Suppressor macrophage treated with lipopolysaccharide for 4 hours (primary cell): ENCODE measurements at regions not wholly inside any gene's neighbourhood (a gene's known extent, or its start where the extent isn't known, plus 50 kb on each side); places are given as distances from the start of the nearest gene placed in this dataset.
A peak's percentile ranks its signal among the peaks of the same experiment; 100 is the strongest.
"Not testable (repeated sequence)": the region's sequence is repeated elsewhere in the genome, so short reads cannot be mapped to it uniquely, and the experiment has no call there.

ENCODE experiments used
- DNase-seq: peaks from one replicate; pipeline ENCODE4 v3.0.0-alpha.2; 2020

DNA sequence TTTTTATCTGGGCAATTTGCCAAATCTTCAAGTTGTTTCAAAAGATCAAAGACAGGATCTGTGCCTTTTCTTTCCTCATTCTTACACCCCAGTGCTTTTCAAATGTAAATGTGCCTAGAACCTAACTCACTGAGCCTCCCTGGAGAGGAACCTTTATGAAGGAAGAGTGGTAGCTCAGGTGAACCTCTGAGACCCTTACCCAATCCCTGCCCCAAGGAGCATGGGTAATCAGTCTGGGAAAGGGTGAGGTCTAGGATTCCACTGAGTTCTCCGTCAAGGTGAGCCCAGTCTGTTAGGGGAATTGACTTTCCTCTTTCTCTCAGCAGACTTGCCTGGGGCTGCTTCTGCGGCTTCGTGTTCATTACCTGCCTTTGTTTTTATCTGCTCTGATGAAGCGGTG lies 88.1 kb upstream of the MAP4K4 start:
- DNase-seq = no peak

DNA sequence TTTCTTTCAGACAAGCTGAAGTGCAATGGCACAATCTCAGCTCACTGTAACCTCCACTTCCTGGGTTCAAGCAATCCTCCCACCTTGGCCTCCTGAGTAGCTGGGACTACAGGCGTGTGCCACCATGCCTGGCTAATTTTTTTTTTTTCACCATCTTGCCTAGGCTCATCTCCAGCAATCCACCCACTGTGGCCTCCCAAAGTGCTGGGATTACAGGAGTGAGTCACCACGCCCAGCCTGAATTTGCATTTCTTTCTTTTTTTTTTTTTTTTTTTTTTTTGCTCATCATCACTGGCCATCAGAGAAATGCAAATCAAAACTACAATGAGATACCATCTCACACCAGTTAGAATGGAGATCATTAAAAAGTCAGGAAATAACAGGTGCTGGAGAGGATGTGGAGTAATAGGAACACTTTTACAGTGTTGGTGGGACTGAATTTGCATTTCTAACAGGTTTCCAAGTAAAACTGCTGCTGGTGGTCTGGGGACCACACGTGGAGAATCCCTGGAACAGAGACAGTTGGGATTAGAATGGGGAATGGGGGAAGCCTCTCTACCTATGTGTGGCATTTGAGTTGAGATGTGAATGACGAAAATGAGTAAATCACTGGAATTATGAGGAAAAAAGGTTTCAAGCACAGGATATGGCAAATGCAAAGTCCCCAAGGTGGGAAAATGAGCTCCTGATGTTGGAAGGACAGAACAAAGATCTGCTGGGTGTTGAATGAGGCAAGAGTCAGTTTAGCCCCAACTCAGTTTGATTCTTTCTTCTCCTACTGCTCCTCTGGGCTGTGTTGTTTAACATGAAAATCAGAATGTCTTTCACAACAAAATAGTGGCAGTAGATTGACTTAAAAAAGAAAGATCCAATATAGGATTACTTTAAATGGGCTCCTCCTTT lies 88.8 kb upstream of the MAP4K4 start:
- peak; percentile 57 for DNase-seq

DNA sequence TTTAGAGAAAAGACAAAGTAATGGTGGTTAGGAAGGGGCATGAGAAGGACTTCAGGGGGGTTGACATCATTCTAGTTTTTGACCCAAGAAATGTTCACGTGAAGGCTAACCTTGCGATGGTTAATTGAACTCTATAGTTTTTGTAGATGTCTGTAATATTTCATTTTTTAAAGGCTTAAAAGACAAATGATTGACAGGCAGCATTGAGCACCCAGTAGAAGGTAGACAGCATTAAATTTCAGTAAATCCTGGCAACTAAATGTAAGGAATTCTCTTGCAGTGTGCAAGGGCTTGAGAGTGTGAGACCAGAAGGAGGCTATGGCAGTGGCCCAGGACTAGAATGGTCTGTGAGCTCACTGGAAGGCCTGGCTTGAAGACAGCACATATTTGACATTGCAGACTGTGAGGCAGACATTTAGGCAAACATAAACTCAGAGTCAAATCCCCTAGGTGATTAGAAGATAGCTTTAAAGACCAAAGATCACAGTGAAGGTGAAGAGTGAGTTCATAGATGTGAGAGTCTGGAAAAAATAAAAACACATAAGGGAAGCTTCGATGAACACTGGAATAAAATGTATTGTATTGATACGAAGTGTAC lies 100.1 kb upstream of the MAP4K4 start:
- no peak for DNase-seq

DNA sequence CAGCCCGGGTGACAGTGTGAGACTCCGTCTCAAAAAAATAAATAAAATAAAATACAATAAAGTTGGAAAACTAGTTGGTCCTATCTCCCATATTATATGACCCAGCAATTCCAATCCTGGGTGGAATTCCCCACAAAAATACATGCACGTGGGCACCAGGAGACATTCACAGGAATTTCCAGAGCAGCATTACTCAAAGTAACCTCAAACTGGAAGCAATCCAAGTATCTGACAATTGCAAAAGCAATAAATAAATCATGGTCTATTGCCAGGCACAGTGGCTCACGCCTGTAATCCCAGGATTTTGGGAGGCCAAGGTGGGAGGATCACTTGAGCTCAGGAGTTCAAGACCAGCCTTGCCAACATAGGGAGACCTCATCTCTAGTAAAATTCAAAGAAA lies 101.2 kb upstream of the MAP4K4 start:
- peak; percentile 76 for DNase-seq

DNA sequence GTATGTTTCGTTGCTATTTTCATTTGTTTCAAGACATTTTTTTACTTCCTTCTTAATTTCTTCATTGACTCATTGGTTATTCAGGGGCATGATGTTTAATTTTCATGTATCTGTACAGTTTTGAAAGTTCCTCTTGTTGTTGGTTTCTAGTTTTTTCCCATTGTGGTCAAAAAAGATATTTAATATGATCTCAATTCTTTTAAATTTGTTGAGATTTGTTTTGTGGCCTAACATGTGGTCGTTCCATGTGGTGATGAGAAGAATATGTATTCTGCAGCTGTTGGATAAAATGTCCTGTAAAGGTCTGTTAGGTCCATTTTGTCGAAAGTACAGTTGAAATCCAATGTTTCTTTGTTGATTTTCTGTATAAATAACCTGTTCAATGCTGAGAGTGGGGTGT lies 110.3 kb upstream of the MAP4K4 start:
- DNase-seq = no peak

DNA sequence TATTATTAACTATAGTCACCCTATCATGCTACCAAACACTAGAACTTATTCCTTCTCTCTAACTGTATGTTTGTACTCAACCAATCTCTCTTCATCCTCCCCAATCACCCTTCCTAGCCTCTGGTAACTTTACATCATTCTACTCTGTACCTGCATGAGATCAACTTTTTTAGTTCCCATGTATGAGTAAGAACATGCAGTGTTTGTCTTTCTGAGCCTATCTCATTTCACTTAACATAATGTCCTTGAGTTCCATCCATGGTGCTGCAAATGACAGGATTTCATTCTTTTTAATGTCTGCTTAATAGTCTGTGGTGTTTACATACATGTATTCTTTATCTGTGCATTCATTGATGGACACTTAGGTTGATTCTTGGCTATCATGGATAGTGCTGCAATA lies 108.9 kb upstream of the RFX8 start:
- DNase-seq = no peak

DNA sequence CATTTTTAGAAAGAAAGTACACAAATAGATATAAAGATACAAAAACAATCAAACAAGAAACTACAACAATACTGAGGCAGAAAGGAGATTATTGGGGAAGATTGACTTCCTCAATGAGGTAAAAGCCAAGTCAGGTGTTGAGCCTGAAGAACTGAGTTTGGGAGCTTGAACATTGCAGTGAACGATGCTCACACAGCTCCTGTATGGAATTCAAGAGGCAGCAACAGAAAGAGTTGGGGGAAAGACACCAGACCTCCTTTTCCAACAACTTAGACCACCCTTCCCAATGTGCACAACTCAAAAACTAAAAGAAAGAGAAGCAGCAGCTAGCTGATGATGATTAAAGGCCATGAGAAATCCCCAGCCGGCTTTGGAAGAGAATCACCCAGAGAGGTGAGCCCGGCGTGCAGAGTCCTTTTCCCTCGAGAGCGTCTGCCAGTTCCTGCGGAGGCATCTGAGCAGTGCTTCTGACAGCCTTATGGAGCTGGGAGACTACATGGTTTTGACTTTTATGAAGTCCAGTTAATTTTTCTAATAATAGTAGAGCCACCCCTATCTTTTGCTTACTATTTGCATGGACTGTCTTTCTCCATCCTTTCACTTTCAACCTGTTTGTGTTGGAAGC lies 106.9 kb upstream of the RFX8 start:
- DNase-seq = no peak

DNA sequence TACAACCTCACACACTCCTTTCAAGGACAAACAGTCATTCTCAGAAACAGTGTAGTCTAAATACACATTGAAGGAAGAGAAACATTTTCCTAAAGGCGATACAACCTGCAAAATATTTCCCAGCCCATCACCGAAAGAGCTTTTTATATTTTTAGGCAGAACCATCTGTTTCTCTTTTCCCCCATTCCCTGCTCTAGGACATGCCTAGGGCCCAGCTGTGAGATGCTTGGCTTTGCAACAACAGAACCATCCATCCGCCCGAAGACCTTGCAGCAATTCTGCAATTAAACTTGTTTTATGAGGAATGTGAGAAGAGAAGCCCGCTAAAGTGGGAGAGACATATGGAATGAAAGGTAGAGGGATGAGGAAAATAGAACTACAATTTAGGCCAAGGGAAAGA lies 105.6 kb upstream of the RFX8 start:
- DNase-seq = no peak

DNA sequence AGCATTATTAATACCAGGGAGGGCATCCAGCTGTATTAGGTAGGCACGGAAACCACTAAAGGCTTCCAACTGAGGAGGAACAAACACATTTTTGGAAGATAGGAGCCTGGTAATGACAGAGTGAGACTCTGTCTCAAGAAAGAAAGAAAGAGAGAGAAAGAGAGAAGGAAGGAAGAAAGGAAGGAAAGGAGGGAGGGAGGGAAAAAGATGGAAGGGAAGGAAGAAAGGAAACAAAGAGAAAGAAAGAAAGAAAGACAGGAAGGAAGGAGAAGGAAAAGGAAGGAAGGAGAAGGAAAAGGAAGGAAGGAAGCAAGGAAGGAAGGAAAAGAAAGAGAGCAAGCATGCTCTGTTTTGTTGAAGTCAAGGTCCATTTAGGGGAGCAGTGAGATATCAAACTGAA lies 103.8 kb upstream of the RFX8 start:
- no peak for DNase-seq

DNA sequence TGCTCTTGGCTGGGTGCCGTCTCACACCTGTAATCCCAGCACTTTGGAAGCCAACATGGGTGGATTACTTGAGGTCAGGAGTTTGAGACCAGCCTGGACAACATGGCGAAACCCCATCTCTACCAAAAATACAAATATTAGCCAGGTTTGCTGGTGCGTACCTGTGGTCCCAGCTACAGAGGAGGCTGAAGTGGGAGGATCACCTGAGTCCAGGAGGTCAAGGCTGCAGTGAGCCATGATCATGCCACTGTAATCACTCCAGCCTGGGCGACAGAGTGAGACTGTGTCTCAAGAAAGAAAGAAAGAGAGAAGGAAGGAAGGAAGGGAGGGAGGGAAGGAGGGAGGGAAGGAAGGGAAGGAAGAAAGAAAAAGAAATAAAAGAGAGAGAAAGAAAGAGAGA lies 103.2 kb upstream of the RFX8 start:
- not testable (repeated sequence) for DNase-seq

DNA sequence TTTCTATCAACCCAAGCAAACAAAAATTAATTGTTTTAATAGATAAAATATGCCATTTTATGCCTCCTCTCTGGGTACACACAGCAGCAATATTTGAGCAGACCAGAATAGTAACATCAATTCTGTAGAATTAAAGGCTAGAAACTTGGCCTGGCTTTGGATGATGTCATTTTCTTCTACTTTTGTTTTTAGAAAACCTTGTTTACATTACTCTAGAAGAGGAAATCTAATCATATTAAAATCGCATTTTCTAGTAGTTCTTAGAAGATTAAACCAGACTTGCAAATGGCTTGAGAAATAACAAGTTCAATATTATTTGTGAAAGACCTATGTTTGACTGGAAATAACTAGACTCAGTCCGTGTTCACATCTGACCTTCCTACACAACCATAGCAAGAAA lies 102.3 kb upstream of the RFX8 start:
- no peak for DNase-seq

DNA sequence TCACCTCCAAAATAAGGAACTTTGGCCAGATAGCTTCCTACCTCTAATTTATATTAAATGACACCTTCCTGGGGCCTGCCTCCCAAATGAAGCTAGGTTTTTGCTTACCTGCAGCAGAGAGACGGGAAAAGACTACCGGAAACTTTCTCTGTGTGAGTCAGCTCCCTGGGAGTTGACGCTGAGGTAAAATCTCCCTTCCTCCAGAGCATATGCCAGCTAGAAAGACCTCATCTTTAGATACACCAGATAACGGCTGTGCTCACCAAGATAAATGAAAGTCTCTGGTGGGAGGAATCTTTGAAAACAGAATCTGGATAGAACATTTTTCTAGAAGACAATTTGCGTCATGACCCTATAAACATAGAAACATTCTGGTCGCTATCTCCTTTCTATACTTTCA lies 99.7 kb upstream of the RFX8 start:
- DNase-seq = no peak

DNA sequence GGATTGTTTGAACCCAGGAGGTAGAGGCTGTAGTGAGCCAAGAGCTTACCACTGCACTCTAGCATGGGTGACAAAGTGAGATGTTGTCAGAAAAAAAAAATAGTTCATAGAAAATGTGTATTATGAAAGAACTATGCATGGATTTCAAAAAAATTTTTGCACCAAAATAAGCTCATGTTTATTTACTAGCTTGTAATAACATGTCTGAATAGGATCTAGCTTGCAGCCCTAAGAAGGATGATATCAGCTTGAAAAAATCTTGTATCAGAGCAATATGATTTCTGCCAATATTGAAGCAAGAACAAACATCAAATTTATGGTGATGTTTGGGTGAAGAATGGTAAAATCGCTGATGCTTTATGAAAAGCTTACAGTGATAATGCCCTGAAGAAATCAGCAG lies 97.0 kb upstream of the RFX8 start:
- DNase-seq = no peak

DNA sequence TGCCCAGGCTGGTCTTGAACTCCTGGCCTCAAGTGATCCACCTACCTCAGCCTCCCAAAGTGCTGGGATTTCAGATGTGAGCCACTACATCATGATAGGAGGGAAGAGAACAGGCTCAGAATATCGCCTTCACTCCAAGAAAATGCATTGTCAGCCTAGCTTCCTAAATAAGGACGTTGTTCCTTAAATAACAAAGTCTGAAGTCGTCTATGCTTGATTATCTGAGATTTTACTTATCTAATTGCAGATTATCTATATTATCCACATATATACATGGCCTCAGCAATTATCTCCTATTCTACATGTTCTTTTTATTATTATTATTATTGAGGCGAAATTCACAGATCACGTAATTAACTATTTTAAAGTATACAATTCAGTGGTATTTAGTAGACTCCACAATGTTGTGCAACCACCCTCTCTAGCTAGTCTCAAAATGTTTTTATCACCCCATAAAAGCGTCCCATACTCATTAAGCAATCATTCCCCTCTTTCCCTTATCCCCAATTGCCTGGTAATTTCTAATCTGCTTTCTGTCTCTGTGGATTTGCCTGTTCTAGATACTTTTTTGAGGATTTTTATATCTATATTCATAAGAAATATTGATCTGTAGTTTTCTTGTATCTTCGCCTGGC lies 95.1 kb upstream of the RFX8 start:
- DNase-seq = no peak

DNA sequence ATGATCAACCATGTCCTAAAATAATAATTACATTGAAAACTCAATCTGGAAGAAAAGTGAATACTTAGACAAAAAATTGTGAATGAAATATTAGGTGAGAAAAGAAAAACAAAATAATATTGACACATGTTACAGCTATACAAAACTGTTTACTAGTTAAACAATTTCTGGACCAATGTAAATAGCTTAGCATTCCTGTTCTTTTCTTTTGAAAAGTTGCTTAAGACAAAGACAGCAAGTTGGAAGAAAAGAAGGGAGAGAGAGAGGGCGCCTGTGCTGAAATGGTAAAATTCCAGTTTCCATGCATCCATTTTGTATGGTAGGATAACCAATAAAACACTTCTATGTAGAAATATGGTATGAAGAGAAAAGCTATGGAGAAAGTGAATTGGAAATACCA lies 94.1 kb upstream of the RFX8 start:
- no peak for DNase-seq

DNA sequence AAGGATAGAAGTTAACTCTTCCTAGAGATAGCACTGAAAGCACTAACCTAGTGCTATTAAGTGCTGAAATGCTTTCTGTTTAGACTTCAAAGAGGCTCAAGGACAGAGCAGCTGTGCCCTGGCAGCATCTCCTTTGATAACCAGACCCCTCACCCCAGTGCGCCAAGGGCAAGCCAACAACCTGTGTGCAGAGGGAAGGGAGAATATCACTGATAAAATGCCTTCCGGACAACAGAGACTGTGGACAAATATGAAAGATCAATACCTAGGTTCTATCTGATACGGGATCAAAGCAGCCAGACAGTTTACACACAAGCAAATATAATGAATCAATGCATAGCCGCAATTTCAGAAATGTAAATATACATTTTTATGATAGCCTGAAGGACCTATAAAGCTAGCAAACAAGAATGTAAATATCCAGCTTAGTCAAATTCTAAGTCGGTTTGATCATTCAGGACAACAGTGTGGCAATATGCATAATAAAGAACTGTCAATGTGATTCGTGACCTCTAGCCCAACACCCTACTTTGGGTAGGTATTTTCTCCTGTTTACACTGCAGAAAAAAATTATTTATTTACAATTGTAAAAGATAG lies 91.8 kb upstream of the RFX8 start:
- no peak for DNase-seq

DNA sequence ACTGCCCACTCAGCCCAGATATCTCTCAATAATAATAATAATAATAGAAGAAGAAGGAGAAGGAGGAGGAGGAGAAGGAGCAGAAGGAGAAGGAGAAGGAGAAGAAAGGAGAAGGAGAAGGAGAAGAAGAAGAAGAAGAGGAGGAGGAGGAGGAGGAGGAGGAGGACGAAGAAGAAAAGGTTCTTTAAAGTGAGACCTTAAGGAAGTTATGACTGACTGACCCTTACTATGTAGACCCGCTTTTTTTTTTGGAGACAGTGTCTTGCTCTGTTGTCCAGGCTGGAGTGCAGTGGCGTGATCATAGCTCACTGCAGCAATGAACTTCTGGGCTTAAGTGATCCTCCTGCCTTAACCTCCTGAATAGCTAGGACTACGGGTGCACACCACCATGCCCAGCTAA lies 88.9 kb upstream of the RFX8 start:
- DNase-seq = no peak

DNA sequence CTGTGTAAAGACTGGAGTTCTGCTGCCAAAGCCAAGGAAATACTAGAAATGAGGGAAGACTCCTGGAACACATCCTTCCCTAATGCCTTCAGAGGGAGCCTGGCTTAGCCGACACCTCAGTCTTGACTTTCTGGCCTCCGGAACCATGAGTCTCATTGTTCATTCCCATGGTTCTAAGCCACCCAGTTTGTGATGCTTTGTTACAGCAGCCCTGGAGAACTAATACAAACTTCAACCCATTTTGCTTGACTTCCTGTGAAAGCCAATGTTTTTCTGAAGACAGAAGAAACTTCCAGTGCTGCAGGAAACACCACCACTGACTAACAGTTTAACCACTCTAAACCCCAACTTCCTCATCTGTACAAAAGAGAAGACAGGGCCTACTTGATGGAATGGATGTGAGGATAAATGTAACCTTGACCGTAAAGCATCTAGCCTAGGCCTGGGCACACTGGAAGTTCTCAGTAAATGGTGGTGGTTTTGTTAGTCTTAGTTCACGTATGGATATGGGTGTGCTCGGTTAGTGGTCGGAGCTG lies 85.9 kb upstream of the RFX8 start:
- peak; percentile 53 for DNase-seq

DNA sequence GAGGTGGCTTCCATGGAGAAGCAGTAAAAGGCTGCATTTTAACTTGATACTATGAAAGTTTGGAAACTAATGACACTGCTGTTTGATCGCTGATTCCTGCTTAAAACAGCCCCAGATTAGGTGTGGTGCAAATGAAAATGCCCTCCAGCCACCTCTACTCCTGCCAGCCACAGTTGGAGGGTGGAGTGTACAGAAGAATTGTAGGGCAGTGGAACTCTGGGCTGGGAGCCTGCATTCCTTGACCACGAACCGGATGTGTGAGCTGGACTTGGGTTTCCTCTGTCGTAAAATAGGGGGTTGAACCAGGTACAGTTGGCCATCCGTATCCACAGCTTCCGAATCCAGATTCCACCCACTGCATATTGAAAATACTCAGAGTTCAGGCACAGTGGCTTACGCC lies 84.6 kb upstream of the RFX8 start:
- DNase-seq = no peak

DNA sequence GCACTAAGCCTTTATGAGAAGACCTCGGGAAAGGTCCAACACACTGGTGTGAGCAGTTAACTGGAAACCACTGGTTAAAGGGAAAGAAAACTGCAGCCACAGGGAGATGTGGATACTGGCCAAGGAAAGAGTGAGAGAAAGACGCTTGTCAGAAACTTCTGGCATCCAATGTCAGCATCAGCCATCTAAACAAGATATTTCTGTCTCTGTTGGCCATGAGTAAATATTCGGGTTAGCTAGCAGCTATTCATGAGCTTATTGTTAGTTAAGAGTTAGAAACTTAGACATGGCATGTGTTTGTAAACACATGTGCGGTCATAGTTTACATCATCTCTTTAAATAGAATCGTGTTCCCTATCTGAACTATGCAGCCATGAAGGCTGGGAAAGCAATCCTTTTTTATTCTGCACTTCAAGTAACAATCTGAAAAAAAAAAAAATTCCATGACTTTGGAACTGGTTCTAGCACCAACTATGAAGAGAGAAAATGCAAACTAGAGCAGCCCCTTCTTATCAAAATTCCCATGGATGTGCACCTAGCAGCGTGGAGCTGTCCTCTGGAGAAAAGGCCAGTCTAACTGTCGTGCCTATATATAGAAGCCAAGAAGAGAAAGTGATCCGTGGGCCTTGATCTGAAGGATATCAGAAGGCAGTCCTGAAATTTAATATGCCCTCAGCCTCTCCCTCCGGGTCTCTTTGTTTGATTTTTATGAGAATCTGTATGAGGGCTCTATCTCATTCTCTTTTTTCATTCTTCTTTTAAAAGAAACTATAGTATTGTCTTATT lies 84.0 kb upstream of the RFX8 start:
- DNase-seq = no peak

DNA sequence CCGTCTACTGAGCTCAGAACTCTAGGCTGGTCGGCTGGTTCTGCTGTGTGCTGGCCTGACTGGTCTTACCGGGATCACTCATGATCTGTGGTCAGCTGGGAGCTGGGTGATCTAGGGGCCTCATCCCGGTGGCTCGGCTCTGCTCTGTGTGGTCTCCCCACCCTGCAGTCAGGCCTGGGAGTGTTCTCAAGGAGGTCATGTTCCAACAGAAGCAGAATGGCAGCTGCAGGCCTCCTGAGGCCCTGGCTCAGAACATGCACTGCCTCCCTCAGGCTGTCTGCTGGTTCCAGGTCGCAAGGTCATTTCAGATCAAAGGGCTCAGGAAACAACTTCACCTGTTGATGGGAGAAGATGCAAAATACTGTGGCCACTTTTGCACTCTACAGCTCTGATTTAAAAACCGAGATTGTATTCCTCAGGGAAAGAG lies 81.1 kb upstream of the RFX8 start:
- DNase-seq = no peak

DNA sequence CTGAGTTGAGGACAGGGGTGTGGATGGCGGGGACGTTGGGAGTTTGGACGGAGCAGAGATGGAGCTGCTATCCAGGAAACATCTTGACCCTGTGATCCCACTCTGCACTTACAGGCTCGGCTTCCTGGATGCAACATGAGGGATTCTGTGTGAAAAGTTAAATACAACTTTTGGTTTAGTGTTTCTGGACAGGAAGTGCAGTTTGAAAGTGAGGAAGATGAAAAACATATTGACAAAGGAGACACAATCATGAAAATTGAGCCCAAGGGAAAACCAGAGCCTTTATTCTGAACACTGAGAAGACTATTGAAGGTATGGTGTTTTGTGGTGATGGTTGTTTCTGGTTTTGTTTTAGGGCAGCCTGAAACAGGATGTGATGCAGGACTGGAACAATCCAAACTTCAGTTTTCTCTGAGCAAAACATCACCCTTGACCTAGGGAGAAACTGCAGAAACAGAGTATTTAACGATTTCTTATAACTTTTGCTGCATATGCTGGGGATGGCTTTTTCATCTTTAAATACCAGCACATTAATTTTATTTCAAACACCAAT lies 76.5 kb upstream of the RFX8 start:
- DNase-seq = no peak
